GM18505 (cell line): ENCODE measurements at regions not wholly inside any gene's neighbourhood (a gene's known extent, or its start where the extent isn't known, plus 50 kb on each side); places are given as distances from the start of the nearest gene placed in this dataset.

Experiments
- ATAC-seq: cut with Tn5 transposase; IDR thresholded peaks from one replicate; pipeline ENCODE4 v1.9.1; 2021; ENCODE audit not compliant: unreplicated experiment
- POLR2A ChIP-seq: IDR thresholded peaks from 4 replicates; pipeline ENCODE4 v1.6.1; 2011; ENCODE audit warnings: borderline replicate concordance; ENCODE audit not compliant: insufficient read depth, insufficient read length; ENCODE audit errors: extremely low read depth

GRCh38 chr11:82676483-82677094 lies 57.1 kb downstream of the FAM181B start:
- TF ChIP-seq POLR2A = no peak
- no peak for ATAC-seq

GRCh38 chr11:82675838-82676237 lies 57.8 kb downstream of the FAM181B start:
- no peak for TF ChIP-seq POLR2A
- ATAC-seq = no peak

GRCh38 chr11:82673631-82674030 lies 60.0 kb downstream of the FAM181B start:
- no peak for TF ChIP-seq POLR2A
- ATAC-seq = no peak

- no peak for ATAC-seq
- no peak for TF ChIP-seq POLR2A
Observed at GRCh38 chr11:82671451-82671850, 62.2 kb downstream of the FAM181B start.

GRCh38 chr11:82663535-82663934 lies 70.1 kb downstream of the FAM181B start:
- no peak for TF ChIP-seq POLR2A
- no peak for ATAC-seq

GRCh38 chr11:82653752-82654151 lies 79.9 kb downstream of the FAM181B start:
- no peak for TF ChIP-seq POLR2A
- no peak for ATAC-seq

GRCh38 chr11:82639251-82639650 lies 94.4 kb downstream of the FAM181B start:
- TF ChIP-seq POLR2A = no peak

GRCh38 chr11:82636615-82637014 lies 97.0 kb downstream of the FAM181B start:
- no peak for TF ChIP-seq POLR2A
- no peak for ATAC-seq

More at GRCh38 chr11:82639251-82639650, 94.4 kb downstream of the FAM181B start:
- ATAC-seq = no peak

GRCh38 chr11:82634091-82634490 lies 99.6 kb downstream of the FAM181B start:
- ATAC-seq = no peak
- TF ChIP-seq POLR2A = no peak

GRCh38 chr11:82631722-82632630 lies 101.7 kb downstream of the FAM181B start:
- no peak for TF ChIP-seq POLR2A
- ATAC-seq = peak; percentile 76

GRCh38 chr11:82610671-82611070 lies 123.0 kb downstream of the FAM181B start:
- TF ChIP-seq POLR2A = no peak

GRCh38 chr11:82606738-82607137 lies 126.9 kb downstream of the FAM181B start:
- no peak for TF ChIP-seq POLR2A
- no peak for ATAC-seq

More at GRCh38 chr11:82610671-82611070, 123.0 kb downstream of the FAM181B start:
- ATAC-seq = no peak

- no peak for TF ChIP-seq POLR2A
- no peak for ATAC-seq
Observed at GRCh38 chr11:82601711-82602110, 132.0 kb downstream of the FAM181B start.

- TF ChIP-seq POLR2A = no peak
- ATAC-seq = no peak
Observed at GRCh38 chr11:82599836-82600235, 133.8 kb downstream of the FAM181B start.
